Astrocyte (in vitro differentiated cells and primary cell): ENCODE measurements at regions not wholly inside any gene's neighbourhood (a gene's known extent, or its start where the extent isn't known, plus 50 kb on each side); places are given as distances from the start of the nearest gene placed in this dataset.

ENCODE experiments used
- EZH2 ChIP-seq: IDR thresholded peaks from 2 replicates; pipeline ENCODE4 v1.6.1; 2012; ENCODE audit warnings: mild to moderate bottlenecking, low read length, inconsistent platforms; ENCODE audit not compliant: insufficient read depth
- TF ChIP-seq, protein P1 (sequence below): IDR thresholded peaks from 2 replicates; pipeline ENCODE4 v1.5.1; 2011; ENCODE audit warnings: low read depth, mild to moderate bottlenecking, inconsistent platforms, low read length, moderate library complexity; ENCODE audit not compliant: insufficient read depth

DNA sequence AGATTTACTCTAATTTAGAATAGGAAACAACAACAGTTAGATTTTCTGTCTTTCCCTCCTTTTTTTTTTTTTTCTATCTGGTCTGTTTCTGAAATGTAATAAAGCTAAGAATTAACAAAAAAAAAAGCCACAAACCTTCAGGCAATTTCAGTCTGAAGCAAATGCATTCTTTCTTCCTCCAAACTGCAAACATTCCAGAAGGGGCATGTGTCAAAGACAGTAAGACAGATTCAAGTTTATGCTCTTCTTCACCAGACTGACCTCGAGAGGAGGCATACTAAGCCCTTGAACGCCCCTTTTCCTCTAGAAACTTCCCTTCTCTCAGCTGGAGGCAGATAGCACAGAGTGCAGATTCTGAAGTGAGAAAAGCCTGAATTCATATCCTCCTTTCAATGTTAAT is 654.6 kb upstream of the LMCD1 start:
- TF ChIP-seq, protein P1, sequence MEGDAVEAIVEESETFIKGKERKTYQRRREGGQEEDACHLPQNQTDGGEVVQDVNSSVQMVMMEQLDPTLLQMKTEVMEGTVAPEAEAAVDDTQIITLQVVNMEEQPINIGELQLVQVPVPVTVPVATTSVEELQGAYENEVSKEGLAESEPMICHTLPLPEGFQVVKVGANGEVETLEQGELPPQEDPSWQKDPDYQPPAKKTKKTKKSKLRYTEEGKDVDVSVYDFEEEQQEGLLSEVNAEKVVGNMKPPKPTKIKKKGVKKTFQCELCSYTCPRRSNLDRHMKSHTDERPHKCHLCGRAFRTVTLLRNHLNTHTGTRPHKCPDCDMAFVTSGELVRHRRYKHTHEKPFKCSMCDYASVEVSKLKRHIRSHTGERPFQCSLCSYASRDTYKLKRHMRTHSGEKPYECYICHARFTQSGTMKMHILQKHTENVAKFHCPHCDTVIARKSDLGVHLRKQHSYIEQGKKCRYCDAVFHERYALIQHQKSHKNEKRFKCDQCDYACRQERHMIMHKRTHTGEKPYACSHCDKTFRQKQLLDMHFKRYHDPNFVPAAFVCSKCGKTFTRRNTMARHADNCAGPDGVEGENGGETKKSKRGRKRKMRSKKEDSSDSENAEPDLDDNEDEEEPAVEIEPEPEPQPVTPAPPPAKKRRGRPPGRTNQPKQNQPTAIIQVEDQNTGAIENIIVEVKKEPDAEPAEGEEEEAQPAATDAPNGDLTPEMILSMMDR, result no peak
- no peak for TF ChIP-seq EZH2
